ENCODE measurements at regions not wholly inside any gene's neighbourhood (a gene's known extent, or its start where the extent isn't known, plus 50 kb on each side); places are given as distances from the start of the nearest gene placed in this dataset.

DNA sequence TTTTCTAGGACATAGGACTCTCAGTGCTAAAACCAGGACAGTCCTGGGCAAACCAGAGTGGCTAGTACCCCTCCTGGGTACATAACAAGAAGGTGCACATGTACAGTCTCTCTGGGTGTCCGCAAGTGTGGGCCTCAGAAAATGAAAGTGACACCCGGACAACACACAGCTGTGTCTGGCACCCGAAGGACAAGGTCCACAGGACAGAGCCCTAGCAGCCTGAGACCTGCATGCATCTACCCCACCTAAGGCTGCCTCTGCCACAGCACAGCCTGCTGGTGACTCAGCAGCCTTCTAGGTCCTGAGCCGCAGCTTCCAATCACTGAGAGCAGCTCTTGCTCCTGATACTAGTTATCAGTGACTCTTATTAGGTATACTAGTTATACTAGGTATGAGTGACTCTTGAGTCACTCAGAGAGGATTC, 784.1 kb upstream of the TBX3 start:
- TF ChIP-seq, protein P1, sequence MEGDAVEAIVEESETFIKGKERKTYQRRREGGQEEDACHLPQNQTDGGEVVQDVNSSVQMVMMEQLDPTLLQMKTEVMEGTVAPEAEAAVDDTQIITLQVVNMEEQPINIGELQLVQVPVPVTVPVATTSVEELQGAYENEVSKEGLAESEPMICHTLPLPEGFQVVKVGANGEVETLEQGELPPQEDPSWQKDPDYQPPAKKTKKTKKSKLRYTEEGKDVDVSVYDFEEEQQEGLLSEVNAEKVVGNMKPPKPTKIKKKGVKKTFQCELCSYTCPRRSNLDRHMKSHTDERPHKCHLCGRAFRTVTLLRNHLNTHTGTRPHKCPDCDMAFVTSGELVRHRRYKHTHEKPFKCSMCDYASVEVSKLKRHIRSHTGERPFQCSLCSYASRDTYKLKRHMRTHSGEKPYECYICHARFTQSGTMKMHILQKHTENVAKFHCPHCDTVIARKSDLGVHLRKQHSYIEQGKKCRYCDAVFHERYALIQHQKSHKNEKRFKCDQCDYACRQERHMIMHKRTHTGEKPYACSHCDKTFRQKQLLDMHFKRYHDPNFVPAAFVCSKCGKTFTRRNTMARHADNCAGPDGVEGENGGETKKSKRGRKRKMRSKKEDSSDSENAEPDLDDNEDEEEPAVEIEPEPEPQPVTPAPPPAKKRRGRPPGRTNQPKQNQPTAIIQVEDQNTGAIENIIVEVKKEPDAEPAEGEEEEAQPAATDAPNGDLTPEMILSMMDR (IDR thresholded peaks at IDR 0.05; ENCODE audit: extremely low read depth, insufficient read depth, missing control alignments): peak; percentile 12
- no peak for DNase-seq (ENCODE audit: low spot score)
- in situ Hi-C loops (cut with MboI; ENCODE audit: low pct_unique_long_range_greater_than_20kb, low sequenced_read_pairs, unreplicated experiment): no loop called here

DNA sequence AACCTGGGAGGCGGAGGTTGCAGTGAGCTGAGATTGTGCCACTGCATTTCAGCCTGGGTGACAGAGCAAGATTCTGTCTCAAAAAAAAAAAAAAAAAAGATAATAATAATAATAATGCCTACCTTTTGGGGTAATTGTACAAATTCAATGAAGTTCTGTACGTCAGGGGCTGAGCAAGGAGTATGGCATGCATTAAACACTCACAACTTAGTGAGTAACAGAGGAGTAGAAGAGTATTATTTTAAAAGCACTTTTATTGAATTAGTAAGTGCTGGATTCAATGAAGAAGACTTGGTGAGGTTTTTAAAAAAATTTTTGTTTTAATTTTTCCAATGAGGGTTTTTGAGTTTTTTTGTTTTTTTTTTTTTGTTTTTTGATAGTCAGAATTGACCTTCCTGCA, 783.6 kb upstream of the TBX3 start:
- in situ Hi-C loops (cut with MboI; ENCODE audit: low pct_unique_long_range_greater_than_20kb, low sequenced_read_pairs, unreplicated experiment): no loop called here
- TF ChIP-seq, protein P1 (IDR thresholded peaks at IDR 0.05; ENCODE audit: extremely low read depth, insufficient read depth, missing control alignments): no peak
- DNase-seq (ENCODE audit: low spot score): no peak

DNA sequence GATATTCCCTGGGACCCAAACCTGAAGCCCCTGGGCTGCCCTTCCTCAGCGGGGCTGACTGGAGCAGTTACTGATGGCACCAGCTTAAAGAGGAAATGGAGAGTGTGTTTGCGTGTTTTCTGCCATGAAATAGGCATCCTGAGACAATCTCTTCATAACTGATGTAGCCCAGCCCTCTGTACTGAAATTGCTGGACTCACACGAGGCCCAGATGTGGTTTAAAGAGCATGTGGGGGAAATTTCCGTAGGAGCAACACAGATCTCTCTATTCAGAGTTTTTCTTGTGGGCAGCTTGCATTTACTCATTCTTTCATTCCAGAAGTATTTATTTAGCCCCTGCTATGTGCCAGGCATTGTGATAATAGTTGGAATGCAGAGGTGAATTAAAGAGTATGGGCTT, 782.1 kb upstream of the TBX3 start:
- DNase-seq (ENCODE audit: low spot score): no peak
- in situ Hi-C loops (cut with MboI; ENCODE audit: low pct_unique_long_range_greater_than_20kb, low sequenced_read_pairs, unreplicated experiment): no loop called here
- TF ChIP-seq, protein P1 (IDR thresholded peaks at IDR 0.05; ENCODE audit: extremely low read depth, insufficient read depth, missing control alignments): no peak

DNA sequence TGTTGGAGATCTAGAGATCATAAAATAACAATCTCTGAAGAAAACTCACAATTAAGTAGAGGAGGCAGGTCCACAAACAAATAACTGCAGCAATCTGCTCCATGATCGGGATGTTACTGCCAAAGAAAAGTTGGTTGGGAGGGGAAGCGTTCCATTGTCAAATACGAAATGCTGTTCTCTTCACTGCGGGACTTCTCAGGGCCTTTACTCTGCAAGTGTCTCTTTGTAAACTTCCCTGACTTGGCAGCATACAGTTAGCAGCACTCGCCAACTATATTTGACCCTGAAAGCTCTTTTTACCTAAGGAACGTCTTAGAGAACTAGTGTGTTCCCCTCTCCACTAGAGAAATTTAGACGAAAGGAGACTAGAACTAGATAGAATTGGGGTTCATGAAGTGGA, 780.7 kb upstream of the TBX3 start:
- no peak for DNase-seq (ENCODE audit: low spot score)
- in situ Hi-C loops (cut with MboI; ENCODE audit: low pct_unique_long_range_greater_than_20kb, low sequenced_read_pairs, unreplicated experiment): no loop called here
- TF ChIP-seq, protein P1 (IDR thresholded peaks at IDR 0.05; ENCODE audit: extremely low read depth, insufficient read depth, missing control alignments): no peak

DNA sequence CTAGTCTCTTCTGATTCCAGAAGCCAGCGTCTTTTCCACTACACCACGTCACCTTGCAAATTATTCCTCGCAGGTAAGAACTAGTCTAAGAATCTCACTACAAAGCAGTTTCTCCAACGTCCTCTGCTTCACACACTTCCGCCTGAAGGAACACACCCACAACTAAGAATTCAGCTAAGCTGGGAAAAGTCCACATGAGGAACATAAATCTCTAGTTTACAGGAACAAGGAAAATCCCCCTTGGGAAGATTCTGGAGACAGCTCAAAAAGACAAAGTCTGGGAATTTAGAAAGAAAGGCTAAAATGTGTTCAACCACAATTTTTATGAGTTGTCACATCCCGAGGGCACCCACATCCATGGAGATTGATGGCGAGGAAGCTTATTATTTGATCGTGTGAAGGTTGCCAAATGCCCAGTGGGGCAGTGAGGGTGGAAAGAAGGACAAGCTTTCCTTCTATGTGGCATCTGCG, 780.2 kb upstream of the TBX3 start:
- in situ Hi-C loops (cut with MboI; ENCODE audit: low pct_unique_long_range_greater_than_20kb, low sequenced_read_pairs, unreplicated experiment): no loop called here
- TF ChIP-seq, protein P1 (IDR thresholded peaks at IDR 0.05; ENCODE audit: extremely low read depth, insufficient read depth, missing control alignments): no peak
- no peak for DNase-seq (ENCODE audit: low spot score)

DNA sequence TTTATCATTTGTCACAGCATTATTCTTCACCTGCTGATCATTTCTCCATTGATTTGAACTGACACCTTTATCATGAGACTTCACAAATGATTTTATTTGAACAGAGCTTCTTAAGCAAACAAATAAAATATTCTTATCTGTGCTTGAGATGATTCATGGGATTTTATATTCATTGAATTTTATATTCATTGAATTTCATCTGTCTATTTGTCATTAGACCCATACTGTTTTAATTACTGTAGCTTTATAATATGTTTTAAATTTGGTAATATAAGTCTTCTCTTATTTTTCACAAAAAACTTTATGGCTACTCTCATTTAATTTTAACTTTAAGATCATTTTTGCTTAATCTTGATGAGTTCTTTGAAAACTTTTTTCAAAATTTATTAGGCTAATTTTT, 777.4 kb upstream of the TBX3 start:
- DNase-seq (ENCODE audit: low spot score): no peak
- TF ChIP-seq, protein P1 (IDR thresholded peaks at IDR 0.05; ENCODE audit: extremely low read depth, insufficient read depth, missing control alignments): no peak
- in situ Hi-C loops (cut with MboI; ENCODE audit: low pct_unique_long_range_greater_than_20kb, low sequenced_read_pairs, unreplicated experiment): no loop called here

DNA sequence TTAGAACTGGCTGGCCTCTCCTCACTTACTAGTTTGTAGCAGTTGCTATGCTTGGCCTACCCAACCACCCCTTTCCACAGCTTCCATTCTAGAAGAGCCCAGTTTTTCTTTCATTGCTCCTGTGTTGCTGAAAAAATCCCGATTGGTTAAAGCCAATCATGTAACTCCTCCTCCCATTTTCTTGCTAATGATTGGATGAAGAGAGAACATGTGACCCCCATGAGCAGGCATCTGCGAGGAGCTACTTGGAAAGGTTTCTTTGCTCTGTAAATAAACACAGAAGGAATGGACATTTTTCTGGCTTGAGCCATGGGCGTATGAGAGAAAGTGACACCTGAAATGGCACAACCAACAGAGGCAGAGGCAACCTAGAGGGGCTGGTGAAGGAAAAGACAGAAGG, 773.8 kb upstream of the TBX3 start:
- TF ChIP-seq, protein P1 (IDR thresholded peaks at IDR 0.05; ENCODE audit: extremely low read depth, insufficient read depth, missing control alignments): no peak
- DNase-seq (ENCODE audit: low spot score): no peak

More for the DNA sequence above, 773.8 kb upstream of the TBX3 start:
- in situ Hi-C loops (cut with MboI; ENCODE audit: low pct_unique_long_range_greater_than_20kb, low sequenced_read_pairs, unreplicated experiment): no loop called here

Data from GM13977 (cell line).